ENCODE measurements at regions not wholly inside any gene's neighbourhood (a gene's known extent, or its start where the extent isn't known, plus 50 kb on each side); places are given as distances from the start of the nearest gene placed in this dataset.

- TF ChIP-seq NFE2 (IDR thresholded peaks at IDR 0.05; ENCODE audit: low read depth) = peak; percentile 61; the same call in 1 of the 2 replicates
- no peak for TF ChIP-seq YBX1 (IDR thresholded peaks at IDR 0.05)
- no peak for TF ChIP-seq TFAM (CRISPR knock-in tag; conservative IDR thresholded peaks at IDR 0.05)
- no peak for TF ChIP-seq ZNF274 (IDR thresholded peaks at IDR 0.05; ENCODE audit: borderline replicate concordance, low read depth, low read length)
- TF ChIP-seq FOXA3 (CRISPR knock-in tag; conservative IDR thresholded peaks at IDR 0.05 in 1 of 2, IDR thresholded peaks at IDR 0.05 in 1 of 2) = no peak
- TF ChIP-seq, protein P1, sequence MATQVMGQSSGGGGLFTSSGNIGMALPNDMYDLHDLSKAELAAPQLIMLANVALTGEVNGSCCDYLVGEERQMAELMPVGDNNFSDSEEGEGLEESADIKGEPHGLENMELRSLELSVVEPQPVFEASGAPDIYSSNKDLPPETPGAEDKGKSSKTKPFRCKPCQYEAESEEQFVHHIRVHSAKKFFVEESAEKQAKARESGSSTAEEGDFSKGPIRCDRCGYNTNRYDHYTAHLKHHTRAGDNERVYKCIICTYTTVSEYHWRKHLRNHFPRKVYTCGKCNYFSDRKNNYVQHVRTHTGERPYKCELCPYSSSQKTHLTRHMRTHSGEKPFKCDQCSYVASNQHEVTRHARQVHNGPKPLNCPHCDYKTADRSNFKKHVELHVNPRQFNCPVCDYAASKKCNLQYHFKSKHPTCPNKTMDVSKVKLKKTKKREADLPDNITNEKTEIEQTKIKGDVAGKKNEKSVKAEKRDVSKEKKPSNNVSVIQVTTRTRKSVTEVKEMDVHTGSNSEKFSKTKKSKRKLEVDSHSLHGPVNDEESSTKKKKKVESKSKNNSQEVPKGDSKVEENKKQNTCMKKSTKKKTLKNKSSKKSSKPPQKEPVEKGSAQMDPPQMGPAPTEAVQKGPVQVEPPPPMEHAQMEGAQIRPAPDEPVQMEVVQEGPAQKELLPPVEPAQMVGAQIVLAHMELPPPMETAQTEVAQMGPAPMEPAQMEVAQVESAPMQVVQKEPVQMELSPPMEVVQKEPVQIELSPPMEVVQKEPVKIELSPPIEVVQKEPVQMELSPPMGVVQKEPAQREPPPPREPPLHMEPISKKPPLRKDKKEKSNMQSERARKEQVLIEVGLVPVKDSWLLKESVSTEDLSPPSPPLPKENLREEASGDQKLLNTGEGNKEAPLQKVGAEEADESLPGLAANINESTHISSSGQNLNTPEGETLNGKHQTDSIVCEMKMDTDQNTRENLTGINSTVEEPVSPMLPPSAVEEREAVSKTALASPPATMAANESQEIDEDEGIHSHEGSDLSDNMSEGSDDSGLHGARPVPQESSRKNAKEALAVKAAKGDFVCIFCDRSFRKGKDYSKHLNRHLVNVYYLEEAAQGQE (IDR thresholded peaks at IDR 0.05; ENCODE audit: borderline replicate concordance) = no peak
- TF ChIP-seq, protein P1 (CRISPR knock-in tag; IDR thresholded peaks at IDR 0.05; ENCODE audit: low read depth) = no peak
- TF ChIP-seq CEBPB (tag; IDR thresholded peaks at IDR 0.05) = no peak
- TF ChIP-seq SPI1 (IDR thresholded peaks at IDR 0.05; ENCODE audit: borderline replicate concordance, low read depth, low read length) = no peak
These were observed 242.5 kb downstream of the TTLL2 start (continued) for GRCh38 chr6:167567142-167568033.
